Esophagus squamous epithelium (tissue), 5 donors: ENCODE measurements at regions not wholly inside any gene's neighbourhood (a gene's known extent, or its start where the extent isn't known, plus 50 kb on each side); places are given as distances from the start of the nearest gene placed in this dataset.

Source experiments
- DNase-seq: peaks from one replicate; lab custom pipeline; 2025; lab: John Stamatoyannopoulos, UW
- H3K27ac ChIP-seq, 4 donors: fragments of 200-600 bp; sonication (generic); one replicate each; pipeline ENCODE4 v1.5.1; 2016 to 2019; ENCODE audit warnings: mild to moderate bottlenecking in 1 of 4
- H3K27me3 ChIP-seq, 4 donors: fragments of 200-600 bp; sonication (generic); 1 replicate in 3 of 4; 2 replicates in 1 of 4; pipeline versions ENCODE4 v1.5.1 to v1.6.0; 2017 to 2021; ENCODE audit warnings: antibody characterized with exemption in 1 of 4
- H3K36me3 ChIP-seq, 3 donors: fragments of 200-600 bp; sonication (generic); one replicate each; pipeline ENCODE4 v1.5.1; 2016 to 2019
- H3K4me1 ChIP-seq, 3 donors: fragments of 200-600 bp; sonication (generic); one replicate each; pipeline ENCODE4 v1.5.1; 2017 to 2019
- H3K4me3 ChIP-seq, 4 donors: fragments of 200-600 bp; sonication (generic); 1 replicate in 3 of 4; 2 replicates in 1 of 4; pipeline ENCODE4 v1.5.1; 2016 to 2019; ENCODE audit warnings: mild to moderate bottlenecking in 2 of 4, moderate library complexity in 1 of 4
- H3K9me3 ChIP-seq, 3 donors: fragments of 200-600 bp; sonication (generic); one replicate each; pipeline ENCODE4 v1.5.1; 2016 to 2019
- POLR2A ChIP-seq, 4 donors: fragments of 450-650 bp; IDR thresholded peaks; one replicate each; pipeline ENCODE4 v1.6.1; 2017; ENCODE audit warnings: antibody characterized with exemption in 4 of 4, mild to moderate bottlenecking in 4 of 4, moderate library complexity in 3 of 4
- WGBS, 2 donors: methylation state at CpG; one replicate each; pipeline ENCODE4 v1.1.5; 2018; 5-methylcytosine and 5-hydroxymethylcytosine counted together
- intact Hi-C: fragments of 100-400 bp; cut with DNase I; formaldehyde crosslinking; loops from one replicate; pipeline ENCODE4 v1.15.0; 2022
- TF ChIP-seq, protein P1 (sequence below), 6 experiments: fragments of 450-650 bp in 4 of 6; fragments of 200-600 bp in 2 of 6; sonication (generic) in 2 of 6; IDR thresholded peaks; one replicate each; pipeline ENCODE4 v1.5.1; 2016 to 2019; ENCODE audit warnings: antibody characterized with exemption in 6 of 6, mild to moderate bottlenecking in 4 of 6, moderate library complexity in 4 of 6
- donor health status: DM: yes; HTN: yes; CAD: no.

DNA sequence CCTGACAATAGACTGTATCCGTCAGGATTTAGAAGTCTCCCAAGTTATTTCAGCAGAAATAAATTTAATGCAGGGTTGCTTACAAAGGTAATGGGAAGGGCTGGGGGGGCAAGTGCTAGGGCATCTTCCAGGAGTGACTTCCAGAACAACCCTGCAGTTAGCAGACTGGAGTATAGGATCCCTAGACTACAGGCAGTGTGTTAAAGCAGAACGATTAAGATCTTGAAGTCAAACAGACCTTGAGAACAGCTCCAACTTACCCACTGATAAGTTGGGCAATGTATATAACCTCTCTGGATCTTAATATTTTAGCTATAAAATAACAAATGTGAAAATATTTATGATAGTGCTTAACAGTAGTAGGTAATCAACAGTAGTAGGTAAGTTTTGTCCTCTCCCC is 113.6 kb upstream of the LIFR start:
- no peaks in the 10 kb centered on the region for H3K36me3 ChIP-seq
- no peak for DNase-seq
- H3K4me3 ChIP-seq, result no peak overlapping the region
- H3K27me3 ChIP-seq, result no peaks in the 10 kb centered on the region
- TF ChIP-seq, protein P1, sequence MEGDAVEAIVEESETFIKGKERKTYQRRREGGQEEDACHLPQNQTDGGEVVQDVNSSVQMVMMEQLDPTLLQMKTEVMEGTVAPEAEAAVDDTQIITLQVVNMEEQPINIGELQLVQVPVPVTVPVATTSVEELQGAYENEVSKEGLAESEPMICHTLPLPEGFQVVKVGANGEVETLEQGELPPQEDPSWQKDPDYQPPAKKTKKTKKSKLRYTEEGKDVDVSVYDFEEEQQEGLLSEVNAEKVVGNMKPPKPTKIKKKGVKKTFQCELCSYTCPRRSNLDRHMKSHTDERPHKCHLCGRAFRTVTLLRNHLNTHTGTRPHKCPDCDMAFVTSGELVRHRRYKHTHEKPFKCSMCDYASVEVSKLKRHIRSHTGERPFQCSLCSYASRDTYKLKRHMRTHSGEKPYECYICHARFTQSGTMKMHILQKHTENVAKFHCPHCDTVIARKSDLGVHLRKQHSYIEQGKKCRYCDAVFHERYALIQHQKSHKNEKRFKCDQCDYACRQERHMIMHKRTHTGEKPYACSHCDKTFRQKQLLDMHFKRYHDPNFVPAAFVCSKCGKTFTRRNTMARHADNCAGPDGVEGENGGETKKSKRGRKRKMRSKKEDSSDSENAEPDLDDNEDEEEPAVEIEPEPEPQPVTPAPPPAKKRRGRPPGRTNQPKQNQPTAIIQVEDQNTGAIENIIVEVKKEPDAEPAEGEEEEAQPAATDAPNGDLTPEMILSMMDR (IDR thresholded peaks at IDR 0.05), result no peak
- intact Hi-C loops, result no loop called here
- no peaks in the 10 kb centered on the region for H3K4me1 ChIP-seq
- no peak overlapping the region for H3K27ac ChIP-seq
- WGBS, 2 donors, result 54 to 67% methylated on average over 2 of the region's 2 CpGs
- no peaks in the 10 kb centered on the region for H3K9me3 ChIP-seq

DNA sequence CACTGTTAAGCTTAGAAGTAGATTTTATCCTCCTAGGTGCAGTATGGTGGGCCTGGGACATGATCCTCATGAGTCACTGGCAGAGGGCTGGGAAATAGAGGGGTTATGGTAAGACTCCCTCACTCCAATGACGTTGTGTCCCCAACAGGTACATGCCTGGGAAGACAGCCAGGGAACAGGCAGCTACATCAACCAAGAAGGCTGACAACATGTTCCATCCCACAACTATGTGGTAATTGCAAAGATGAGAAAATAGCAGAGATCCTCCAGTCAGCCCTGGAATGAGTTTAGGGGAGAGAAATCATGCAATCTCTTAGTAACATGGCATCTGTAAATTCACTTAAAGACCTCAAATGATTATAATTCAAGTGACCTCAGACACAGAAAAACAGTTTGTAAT is 114.4 kb upstream of the LIFR start:
- Histone ChIP-seq H3K4me1 (no peaks in the 10 kb centered on the region), H3K4me3 (no peak overlapping the region), H3K27me3 (no peaks in the 10 kb centered on the region), H3K9me3 (no peaks in the 10 kb centered on the region), H3K27ac (no peak overlapping the region), H3K36me3 (no peaks in the 10 kb centered on the region)
- intact Hi-C loops, result no loop called here
- TF ChIP-seq POLR2A (IDR thresholded peaks at IDR 0.05), result no peak
- TF ChIP-seq, protein P1 (IDR thresholded peaks at IDR 0.05), result no peak
- no peak for DNase-seq
- WGBS, 2 donors, result 11 to 38% methylated on average over 1 of the region's 1 CpG

DNA sequence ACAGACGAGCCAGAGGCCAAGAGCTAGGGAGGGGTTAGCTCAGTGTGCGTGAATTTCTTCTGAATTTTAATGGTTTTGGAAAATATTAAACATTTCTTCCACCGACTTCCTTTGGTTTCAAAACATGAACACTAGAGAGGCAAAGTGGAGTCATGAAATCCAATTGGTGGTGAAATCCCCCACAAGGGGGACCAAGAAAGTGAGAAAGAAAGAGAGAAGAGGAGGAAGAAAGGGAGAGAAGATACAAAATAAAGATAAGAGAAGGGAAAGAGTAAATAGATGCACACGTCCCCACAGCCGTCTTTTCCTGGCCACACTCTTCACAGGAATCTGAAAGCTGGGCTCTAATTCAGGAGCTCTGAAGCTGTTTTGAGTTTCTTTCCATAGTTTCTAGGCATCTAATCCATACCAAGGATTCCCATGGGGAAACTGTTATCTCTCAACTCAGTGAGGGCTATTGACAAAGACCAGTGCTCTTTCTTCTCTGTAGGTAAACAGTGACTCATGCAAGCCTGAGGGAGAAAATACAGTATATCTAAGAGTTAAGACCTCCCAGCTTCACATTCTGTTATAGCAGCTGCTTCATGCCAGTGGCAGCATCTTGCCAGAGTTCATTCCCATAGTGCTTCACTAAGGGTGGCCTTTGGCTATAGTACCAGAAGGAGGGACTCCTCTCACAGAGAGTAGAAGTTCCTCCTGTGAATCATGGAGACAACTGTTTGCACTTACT is 115.8 kb upstream of the LIFR start:
- Histone ChIP-seq H3K27ac (no peak overlapping the region), H3K36me3 (no peaks in the 10 kb centered on the region), H3K9me3 (no peaks in the 10 kb centered on the region), H3K27me3 (no peaks in the 10 kb centered on the region), H3K4me3 (no peak overlapping the region), H3K4me1 (no peaks in the 10 kb centered on the region)
- 70 to 72% methylated on average over 5 of the region's 5 CpGs for WGBS, 2 donors
- TF ChIP-seq POLR2A (IDR thresholded peaks at IDR 0.05), result no peak
- TF ChIP-seq, protein P1 (IDR thresholded peaks at IDR 0.05), result no peak
- intact Hi-C loops, result no loop called here
- DNase-seq, result no peak

DNA sequence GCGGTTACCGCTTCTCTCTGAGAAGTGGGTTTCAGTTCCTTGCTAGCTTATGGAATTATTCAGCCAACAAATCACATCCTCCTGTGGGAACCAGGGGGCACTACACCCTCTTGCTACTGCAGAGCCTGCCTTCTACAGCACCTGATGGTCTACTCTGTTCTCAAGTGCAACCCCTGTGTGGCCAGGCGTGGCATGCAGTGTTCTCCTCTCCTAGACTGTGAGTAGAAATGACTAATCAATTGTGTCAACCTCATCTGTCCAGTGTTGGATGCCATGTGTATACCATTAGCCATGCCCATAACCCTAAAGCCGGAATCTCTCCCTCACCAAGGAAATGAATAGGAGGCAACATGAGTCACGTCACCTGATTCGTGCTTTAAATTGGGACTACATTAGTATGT is 117.2 kb upstream of the LIFR start:
- H3K36me3 ChIP-seq, result no peaks in the 10 kb centered on the region
- WGBS, 2 donors, result 89% methylated on average over 6 of the region's 6 CpGs
- no peak overlapping the region for H3K4me3 ChIP-seq
- no peaks in the 10 kb centered on the region for H3K4me1 ChIP-seq
- no peaks in the 10 kb centered on the region for H3K27me3 ChIP-seq
- H3K27ac ChIP-seq, result no peak overlapping the region
- no peak for DNase-seq
- no peak for TF ChIP-seq POLR2A (IDR thresholded peaks at IDR 0.05)
- TF ChIP-seq, protein P1 (IDR thresholded peaks at IDR 0.05), result no peak
- no peaks in the 10 kb centered on the region for H3K9me3 ChIP-seq
- intact Hi-C loops, result no loop called here

DNA sequence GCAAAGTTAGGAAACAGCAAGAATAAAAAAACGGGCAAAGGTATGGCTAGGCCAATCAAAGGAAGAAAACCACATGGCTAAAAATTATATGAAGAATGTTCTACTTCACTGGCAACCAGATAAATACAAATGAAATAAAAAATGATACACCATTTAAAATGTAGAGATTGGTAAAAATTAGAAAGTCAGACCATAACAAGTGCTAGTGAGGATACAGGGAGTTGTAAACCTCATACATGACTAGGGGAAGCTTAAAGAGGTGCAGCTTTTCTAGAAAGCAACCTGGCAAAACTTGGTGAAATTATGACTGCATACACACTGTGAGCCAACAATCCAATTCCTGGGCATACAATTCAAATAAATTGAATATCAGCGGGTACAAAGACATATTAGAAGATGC is 119.0 kb upstream of the LIFR start:
- H3K36me3 ChIP-seq, result no peaks in the 10 kb centered on the region
- H3K4me1 ChIP-seq, result no peaks in the 10 kb centered on the region
- H3K27me3 ChIP-seq, result no peaks in the 10 kb centered on the region
- DNase-seq, result no peak
- WGBS, 2 donors, result 77 to 79% methylated on average over 2 of the region's 2 CpGs
- intact Hi-C loops, result no loop called here
- no peaks in the 10 kb centered on the region for H3K9me3 ChIP-seq
- no peak overlapping the region for H3K4me3 ChIP-seq
- no peak for TF ChIP-seq POLR2A (IDR thresholded peaks at IDR 0.05)
- TF ChIP-seq, protein P1 (IDR thresholded peaks at IDR 0.05), result no peak
- H3K27ac ChIP-seq, result no peak overlapping the region
